ENCODE measurements at regions not wholly inside any gene's neighbourhood (a gene's known extent, or its start where the extent isn't known, plus 50 kb on each side); places are given as distances from the start of the nearest gene placed in this dataset.

GRCh38 chr2:5842326-5842725, 150.1 kb downstream of the SOX11 start:
- Histone ChIP-seq H3K79me2 (ENCODE audit: insufficient read depth, low read length) (no peaks in the 10 kb centered on the region), H3K36me3 (ENCODE audit: control insufficient read depth in 1 of 2, insufficient read depth in 2 of 2, low read length in 2 of 2) (no peaks in the 10 kb centered on the region), H3K9ac (ENCODE audit: low read length) (no peak overlapping the region), H2AFZ (ENCODE audit: low read depth, low read length, poor library complexity, severe bottlenecking) (no peak overlapping the region), H3K4me2 (ENCODE audit: low read length) (no peak overlapping the region), H3K4me3 (replicated peaks in 1 of 2; ENCODE audit: low read depth in 1 of 2, low read length in 2 of 2) (no peak overlapping the region), H3K27me3 (ENCODE audit: insufficient read depth, low read length) (no peaks in the 10 kb centered on the region), H4K20me1 (ENCODE audit: insufficient read depth) (no peaks in the 10 kb centered on the region), H3K4me1 (ENCODE audit: control insufficient read depth in 1 of 2, insufficient read depth in 2 of 2, low read length in 2 of 2) (no peaks in the 10 kb centered on the region), H3K9me2 (ENCODE audit: insufficient read depth) (no peaks in the 10 kb centered on the region), H3K27ac (ENCODE audit: low read depth, low read length) (no peak overlapping the region), H3K9me3 (ENCODE audit: control insufficient read depth in 1 of 2, insufficient read depth in 1 of 2, low read depth in 1 of 2, low read length in 2 of 2) (peaks cover 5 to 15% of the 10 kb centered on the region in 2 experiments; a peak in 2 of 4 replicates)
- ChIA-PET CTCF (no interaction called here), POLR2A (no interaction called here), RAD21 (ENCODE audit: low non-redundant PET in 1 of 2, low total read pairs in 2 of 2, uncharacterized antibody in 2 of 2, unreplicated experiment in 2 of 2) (no interaction called here)
- intact Hi-C loops (cut with micrococcal nuclease) = no loop called here
- no peak for DNase-seq (ENCODE audit: low read depth, low spot score)
- no peak for ATAC-seq
- no TSS peak for BruUV-seq (replicated peaks)
- TF ChIP-seq FOSL1 (IDR thresholded peaks at IDR 0.05; ENCODE audit: low read depth) = no peak
- no peak for TF ChIP-seq SIN3A (IDR thresholded peaks at IDR 0.05; ENCODE audit: low read depth)
- no peak for TF ChIP-seq SP1 (IDR thresholded peaks at IDR 0.05; ENCODE audit: low read depth)
- no peak for TF ChIP-seq ELF1 (IDR thresholded peaks at IDR 0.05; ENCODE audit: borderline replicate concordance, low read depth)

- Histone ChIP-seq H4K20me1 (ENCODE audit: insufficient read depth) (no peaks in the 10 kb centered on the region), H3K4me2 (ENCODE audit: low read length) (no peak overlapping the region), H3K36me3 (ENCODE audit: control insufficient read depth in 1 of 2, insufficient read depth in 2 of 2, low read length in 2 of 2) (no peaks in the 10 kb centered on the region), H3K9me3 (ENCODE audit: control insufficient read depth in 1 of 2, insufficient read depth in 1 of 2, low read depth in 1 of 2, low read length in 2 of 2) (peaks cover 5 to 22% of the 10 kb centered on the region in 2 experiments; a peak in 2 of 4 replicates), H3K4me3 (replicated peaks in 1 of 2; ENCODE audit: low read depth in 1 of 2, low read length in 2 of 2) (no peak overlapping the region), H3K9me2 (ENCODE audit: insufficient read depth) (no peaks in the 10 kb centered on the region), H3K9ac (ENCODE audit: low read length) (no peak overlapping the region), H3K27ac (ENCODE audit: low read depth, low read length) (no peak overlapping the region), H3K27me3 (ENCODE audit: insufficient read depth, low read length) (no peaks in the 10 kb centered on the region), H2AFZ (ENCODE audit: low read depth, low read length, poor library complexity, severe bottlenecking) (no peak overlapping the region), H3K79me2 (ENCODE audit: insufficient read depth, low read length) (no peaks in the 10 kb centered on the region), H3K4me1 (ENCODE audit: control insufficient read depth in 1 of 2, insufficient read depth in 2 of 2, low read length in 2 of 2) (no peaks in the 10 kb centered on the region)
- ChIA-PET POLR2A (no interaction called here), CTCF (no interaction called here), RAD21 (ENCODE audit: low non-redundant PET in 1 of 2, low total read pairs in 2 of 2, uncharacterized antibody in 2 of 2, unreplicated experiment in 2 of 2) (no interaction called here)
- intact Hi-C loops (cut with micrococcal nuclease) = no loop called here
- DNase-seq (ENCODE audit: low read depth, low spot score) (no peak), ATAC-seq (no peak)
- TF ChIP-seq ZBTB33 (IDR thresholded peaks at IDR 0.05; ENCODE audit: extremely low read depth, insufficient replicate concordance, low read length) = no peak
- no peak for TF ChIP-seq POLR2AphosphoS5 (IDR thresholded peaks at IDR 0.05; ENCODE audit: low read depth, low read length)
- TF ChIP-seq EZH2 (IDR thresholded peaks at IDR 0.05) = no peak
- no TSS peak for BruUV-seq (replicated peaks)
These were observed 153.7 kb downstream of the SOX11 start for GRCh38 chr2:5845798-5846330.

All from HCT116 (cell line).